ENCODE measurements at regions not wholly inside any gene's neighbourhood (a gene's known extent, or its start where the extent isn't known, plus 50 kb on each side); places are given as distances from the start of the nearest gene placed in this dataset.
A peak's percentile ranks its signal among the peaks of the same experiment; 100 is the strongest.
"Not testable (repeated sequence)": the region's sequence is repeated elsewhere in the genome, so short reads cannot be mapped to it uniquely, and the experiment has no call there.

DNA sequence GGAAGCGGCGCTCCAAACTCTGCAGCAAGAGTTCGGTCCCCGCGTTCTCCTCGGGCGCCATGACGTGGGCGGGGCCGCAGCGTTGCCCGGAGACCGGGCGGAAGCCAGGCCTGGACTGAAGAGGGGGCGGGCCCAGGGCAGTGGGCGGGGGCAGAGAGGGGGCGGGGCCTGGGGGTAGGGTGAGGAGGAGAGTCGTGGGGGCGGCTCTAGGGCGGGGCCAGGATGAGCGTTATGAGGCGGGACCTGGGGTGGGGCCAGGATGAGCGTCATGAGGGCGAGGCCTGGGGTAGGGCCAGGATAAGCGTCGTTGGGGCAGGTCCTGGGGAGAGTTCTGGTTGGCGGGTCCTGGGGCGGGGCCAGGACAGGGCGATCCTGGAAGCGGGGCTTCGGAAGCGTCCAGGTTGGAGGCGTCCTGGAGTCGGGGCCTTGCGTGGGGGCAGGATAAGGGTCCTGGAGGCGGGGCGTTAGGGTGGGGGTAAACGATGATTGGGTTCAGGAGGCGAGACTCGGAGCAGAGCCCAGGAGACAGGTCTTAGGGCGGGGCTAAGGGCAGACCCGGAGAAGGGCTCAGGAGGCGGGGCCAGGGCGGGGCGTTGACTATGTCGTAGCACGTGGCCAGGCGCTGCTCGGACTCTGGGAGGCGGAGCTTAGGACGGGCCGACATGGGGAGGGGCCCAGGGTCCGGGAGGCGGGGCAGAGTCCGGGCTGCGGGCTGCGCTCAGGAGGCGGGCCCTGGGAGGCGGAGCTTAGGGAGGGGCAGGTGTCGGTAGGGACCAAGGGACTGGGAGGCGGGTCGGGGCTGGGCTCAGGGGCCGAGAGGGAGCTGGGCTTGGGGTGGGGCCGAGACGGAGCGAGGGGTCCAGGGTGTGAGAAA, 131.1 kb upstream of the ALDH3B2 start:
- DNase-seq (ENCODE audit: low spot score): peak; percentile 96

DNA sequence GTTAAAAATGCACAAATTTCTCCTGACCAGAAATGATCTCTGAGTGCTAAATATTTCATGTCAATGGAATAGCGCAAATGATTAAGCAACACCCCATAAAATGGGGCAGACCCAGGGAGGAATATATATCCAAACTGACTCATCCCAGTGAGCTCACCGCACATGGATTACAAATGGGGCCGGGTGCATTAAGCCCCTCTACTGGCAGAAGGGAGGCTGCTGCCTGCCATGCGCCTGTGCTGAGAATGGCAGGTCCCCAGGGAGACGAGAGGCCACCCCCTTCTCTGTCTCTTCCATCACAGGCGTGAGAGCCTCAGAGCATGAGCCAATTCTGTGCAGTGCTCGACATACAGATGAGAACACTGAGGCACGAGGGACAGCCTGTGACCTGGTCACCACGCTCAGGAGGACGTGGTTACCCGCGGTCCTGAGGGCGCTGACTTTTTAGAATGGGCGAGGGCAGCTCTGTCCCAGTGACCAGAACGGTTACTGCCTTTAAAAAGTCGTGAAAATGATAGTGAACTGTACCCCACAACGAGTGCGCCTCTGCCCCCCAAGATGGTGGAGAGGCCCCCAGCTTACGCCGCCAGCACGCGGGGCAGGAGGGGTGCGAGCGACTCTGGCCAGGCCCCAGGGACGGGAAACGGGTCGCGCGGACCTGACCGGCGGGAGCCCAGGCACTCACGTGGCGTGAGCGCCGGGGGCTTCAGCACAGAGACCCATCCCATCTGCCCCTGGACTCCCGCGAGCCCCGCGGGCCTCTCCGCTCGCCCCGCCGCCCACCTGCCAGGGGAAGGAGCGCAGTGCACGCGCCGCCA, 130.2 kb upstream of the ALDH3B2 start:
- DNase-seq (ENCODE audit: low spot score): not testable (repeated sequence)

DNA sequence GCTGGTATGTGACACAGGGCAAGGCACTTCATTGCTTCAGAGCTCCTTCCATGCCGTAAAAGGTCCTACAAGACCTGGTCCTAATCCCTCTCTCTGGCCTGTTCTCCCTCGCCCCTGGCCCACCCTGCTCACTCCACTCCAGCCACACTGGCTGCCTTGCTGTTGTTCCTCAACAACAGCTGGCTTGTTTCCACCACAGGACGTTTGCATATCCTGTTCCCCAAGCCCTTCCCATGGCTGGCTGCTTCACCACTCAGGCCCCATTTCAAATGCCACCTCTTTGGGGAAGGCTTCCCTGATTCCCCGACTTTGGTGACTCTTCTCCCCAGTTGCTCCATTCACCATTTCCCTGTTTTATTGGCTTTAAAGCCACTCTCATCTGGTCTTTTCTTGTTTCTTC, 129.1 kb upstream of the ALDH3B2 start:
- not testable (repeated sequence) for DNase-seq (ENCODE audit: low spot score)

DNA sequence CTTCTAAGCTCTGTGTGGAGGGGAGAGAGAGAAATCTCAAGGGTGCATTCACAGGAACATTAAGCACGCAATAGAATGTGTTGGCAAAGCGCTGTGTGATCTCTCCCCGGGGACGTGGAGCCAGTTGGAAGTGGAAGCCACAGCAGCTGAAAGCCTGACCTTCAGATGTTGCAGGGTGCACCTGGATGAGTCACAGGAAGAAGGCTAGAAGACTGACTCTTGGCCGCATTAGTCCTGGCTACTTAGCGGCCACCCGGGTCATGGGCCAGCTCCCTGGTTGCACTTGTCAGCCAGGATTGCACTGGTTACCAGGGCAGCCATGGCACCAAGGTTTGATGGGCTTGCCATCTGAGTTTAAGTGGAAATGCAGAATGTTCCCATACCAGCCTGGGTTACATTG, 128.6 kb upstream of the ALDH3B2 start:
- not testable (repeated sequence) for DNase-seq (ENCODE audit: low spot score)

DNA sequence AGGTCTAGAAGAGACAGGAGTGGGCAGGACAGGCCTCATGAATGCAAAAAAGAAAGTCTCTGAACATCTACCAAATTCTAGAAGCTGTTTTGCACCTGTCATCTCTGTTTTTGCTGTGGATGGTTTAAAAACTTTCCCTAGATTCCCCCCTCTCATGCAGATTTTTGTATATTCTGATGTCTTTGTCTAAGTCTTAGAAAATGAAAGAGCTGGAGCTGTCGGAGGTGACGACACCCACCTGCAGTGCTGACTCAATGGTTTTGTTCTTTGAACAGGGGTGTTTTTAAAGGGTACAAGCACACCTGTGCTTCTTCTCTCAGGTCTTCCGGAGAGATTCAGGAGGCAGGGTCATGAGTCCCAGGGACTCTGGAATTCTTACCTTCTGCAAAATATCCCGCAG, 128.2 kb upstream of the ALDH3B2 start:
- DNase-seq (ENCODE audit: low spot score): not testable (repeated sequence)

DNA sequence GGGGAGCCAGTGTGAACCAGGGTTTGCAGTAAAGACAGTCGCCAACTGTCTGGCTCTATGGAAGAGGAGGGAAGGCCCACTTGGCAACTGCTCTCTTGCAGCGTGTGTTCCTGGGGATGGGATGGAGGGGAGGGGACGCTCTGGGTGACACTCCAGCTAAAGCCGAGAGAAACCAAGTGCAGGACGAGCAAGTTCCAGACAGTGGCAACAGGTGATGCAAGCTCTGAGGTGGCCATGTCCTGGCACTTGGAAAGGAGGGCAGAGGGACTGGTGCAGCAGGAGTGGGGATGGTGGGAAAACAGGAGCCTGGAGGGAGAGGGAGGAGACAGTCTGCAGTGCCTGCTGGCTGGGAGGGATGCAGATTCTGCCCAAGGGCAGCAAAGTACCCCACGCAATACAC, 127.0 kb upstream of the ALDH3B2 start:
- DNase-seq (ENCODE audit: low spot score): not testable (repeated sequence)

DNA sequence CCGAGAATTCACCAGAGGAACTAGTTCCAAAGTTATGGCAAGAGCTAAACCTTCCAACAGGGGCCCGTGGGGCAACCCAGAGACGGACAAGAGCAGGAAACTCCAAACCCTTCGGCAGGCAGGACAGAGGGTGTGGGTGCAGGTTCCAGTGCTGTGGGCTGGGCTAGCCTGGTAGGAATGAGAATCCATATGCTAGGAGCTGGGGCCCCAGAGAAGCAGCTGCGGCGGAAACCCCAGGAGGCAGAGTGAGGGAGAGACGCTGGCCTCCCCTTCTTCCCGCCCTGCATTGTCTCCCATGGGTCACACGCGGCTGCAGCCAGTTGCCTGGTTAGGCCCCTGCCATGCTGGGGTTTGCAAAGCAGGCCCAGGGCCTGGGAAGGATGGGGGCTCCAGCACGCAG, 126.2 kb upstream of the ALDH3B2 start:
- not testable (repeated sequence) for DNase-seq (ENCODE audit: low spot score)

DNA sequence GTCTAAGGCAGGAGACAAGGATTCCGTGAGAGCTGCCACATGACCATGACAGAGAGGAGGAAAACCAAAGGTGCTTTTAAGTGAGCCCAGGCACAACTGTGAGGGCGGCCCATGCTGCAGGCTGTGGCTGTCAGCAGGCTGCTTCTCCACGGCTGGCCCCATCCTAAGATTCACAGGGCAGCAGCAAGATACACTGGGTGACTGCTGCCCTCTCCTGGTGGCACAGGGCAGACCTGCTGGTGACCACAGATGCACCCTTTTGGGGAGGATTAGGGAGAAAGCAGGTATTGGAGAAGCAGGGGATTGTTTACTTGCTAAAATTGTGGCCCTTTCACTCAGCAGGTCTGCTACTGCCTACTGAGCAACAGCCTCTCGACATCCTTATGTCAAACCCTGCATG, 125.4 kb upstream of the ALDH3B2 start:
- DNase-seq (ENCODE audit: low spot score): not testable (repeated sequence)

DNA sequence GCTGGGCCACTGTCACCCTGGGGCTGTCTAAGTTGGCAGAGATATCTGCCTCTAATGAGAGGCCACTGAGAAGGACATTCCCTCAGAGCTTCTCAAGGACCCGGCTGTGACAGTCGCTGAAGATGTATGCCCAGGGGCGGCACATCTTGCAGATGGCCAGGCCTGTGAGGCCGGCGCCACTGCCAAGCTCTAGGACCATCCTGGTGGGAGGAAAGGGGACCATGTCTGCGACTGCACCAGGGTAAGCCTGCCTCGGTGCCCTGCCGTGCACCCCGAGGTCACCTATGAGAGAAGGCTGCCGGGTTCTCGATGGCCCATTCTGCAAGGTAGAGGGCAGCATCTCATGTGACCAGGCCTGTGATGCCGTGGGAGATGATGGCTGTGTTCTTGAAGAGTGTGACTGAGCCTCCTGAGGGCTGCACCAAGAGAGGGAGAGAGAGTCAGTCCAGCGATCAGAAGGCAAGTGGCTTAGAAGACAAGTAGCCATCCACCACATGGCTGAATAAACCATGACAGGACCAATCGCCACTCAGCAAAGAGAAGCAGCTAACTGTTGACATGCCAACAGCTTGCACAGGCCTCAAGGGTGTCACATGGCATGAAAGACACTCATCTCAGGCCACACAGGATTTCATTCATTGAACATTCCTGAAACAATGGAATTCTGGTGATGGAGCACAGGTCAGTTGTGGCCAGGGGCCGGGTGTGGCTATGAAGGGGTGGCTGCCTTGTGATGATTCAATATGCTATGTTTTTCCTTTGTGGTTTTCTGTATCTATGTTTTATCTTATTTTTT, 123.5 kb upstream of the ALDH3B2 start:
- not testable (repeated sequence) for DNase-seq (ENCODE audit: low spot score)

DNA sequence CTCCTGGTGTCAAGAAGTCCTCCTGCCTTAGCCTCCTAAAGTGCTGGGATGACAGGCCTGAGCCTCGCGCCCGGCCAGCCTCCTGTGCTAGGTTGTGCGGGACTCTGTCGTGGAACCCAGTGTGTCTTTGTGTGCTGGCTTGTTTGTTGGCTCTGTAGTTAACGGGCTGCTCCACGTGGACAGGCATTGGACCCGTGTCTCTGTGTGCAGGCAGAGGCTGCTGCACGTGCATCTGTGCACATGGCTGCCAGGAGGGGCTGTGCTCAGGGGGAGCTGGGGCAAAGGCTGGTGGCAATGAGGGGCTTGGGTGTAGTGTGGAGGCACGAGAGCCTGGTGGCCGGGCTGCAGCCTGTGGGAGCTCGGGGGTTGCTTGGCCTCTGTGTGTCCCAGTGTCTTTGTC, 121.3 kb upstream of the ALDH3B2 start:
- no peak for DNase-seq (ENCODE audit: low spot score)

DNA sequence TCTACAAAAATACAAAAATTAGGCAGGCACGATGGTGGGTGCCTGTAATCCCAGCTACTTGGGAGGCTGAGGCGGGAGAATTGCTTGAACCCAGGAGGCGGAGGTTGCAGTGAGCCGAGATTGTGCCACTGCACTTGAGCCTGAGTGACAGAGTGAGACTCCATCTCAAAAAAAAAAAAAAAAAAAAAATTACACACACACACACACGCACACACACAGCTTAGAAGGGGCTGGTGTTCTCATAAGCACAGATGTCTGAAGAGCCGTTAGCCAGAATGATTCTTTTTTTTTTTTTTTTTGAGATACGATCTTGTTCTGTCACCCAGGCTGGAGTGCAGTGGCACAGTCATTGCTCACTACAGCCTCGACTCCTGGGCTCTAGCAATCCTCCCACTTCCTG, 119.3 kb upstream of the ALDH3B2 start:
- DNase-seq (ENCODE audit: low spot score): not testable (repeated sequence)

DNA sequence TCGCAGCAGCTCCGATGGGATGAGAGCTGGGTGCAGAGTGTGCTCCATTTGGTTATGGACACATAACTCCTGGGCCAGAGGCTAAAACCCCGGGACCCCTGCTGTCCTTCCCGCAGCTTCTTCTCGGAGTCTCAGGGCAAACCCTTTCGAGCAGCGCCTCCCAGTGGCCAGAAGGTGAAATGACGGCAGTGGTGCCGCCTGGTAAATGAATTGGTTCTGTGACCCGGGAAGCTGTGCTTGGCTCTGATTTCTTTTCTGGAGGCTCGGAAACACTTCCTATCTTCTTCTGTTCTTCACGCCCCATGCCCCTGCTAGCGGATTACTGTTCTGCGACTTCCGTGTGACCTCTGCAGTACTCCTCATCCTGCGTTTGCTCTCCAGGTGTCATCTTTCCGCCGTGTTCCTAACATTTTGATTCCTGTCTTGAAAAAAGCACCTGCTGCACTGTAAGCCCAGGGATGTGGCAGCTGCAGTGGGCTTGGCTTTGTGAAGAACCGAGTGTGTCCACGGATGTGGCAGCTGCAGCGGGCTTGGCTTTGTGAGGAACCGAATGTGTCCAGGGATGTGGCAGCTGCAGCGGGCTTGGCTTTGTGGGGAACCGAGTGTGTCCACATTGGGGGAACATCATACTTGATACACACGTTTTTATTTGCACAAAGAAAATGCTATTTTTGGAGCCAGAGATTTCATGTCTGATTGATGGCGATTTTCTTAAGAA, 118.0 kb upstream of the ALDH3B2 start:
- peak; percentile 23 for DNase-seq (ENCODE audit: low spot score)

DNA sequence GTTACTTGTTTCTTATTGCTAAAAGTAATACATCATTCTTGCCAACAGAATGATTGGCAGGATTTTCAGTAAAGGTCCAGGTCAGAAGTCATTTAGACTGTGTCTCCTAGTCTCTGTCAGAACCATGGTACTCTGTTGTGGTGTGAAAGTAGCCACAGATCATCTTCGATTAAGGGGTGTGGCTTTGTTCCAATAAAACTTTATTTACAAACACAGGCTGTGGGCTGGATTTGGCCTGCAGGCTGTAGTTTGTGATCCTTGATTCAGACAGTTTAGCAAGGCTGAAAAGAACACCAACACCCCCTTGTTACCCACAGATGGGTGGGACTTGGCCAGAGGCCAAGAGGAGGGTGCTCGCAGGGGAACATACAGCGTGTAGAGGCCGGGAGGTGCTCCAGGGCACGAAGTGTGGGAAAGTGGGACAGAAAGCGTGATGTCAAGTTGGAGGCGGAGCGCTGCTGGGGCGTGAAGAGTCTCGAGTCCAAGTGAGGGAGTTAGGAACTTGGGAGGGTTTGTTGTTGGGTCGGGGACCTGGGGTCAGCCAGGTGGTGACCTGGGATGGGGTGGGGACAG, 117.3 kb upstream of the ALDH3B2 start:
- not testable (repeated sequence) for DNase-seq (ENCODE audit: low spot score)

DNA sequence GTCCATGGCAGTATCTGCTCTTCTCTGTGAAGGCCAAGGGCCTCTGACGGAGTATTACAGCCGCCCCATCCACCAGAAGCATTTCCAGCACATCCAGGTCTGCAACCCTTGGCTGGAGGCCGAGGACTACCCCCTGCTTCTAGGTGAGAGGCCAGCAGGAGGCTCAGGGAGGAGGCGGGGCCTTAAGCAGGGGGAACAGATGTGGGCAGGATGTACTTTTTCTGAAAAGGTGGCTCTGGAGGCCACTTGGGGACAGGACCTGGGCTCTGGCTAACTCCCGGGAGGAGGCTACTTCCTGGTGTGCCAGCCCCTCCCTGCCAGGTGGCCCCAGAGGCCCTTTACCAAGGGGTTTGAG, 113.9 kb upstream of the ALDH3B2 start:
- not testable (repeated sequence) for DNase-seq (ENCODE audit: low spot score)

DNA sequence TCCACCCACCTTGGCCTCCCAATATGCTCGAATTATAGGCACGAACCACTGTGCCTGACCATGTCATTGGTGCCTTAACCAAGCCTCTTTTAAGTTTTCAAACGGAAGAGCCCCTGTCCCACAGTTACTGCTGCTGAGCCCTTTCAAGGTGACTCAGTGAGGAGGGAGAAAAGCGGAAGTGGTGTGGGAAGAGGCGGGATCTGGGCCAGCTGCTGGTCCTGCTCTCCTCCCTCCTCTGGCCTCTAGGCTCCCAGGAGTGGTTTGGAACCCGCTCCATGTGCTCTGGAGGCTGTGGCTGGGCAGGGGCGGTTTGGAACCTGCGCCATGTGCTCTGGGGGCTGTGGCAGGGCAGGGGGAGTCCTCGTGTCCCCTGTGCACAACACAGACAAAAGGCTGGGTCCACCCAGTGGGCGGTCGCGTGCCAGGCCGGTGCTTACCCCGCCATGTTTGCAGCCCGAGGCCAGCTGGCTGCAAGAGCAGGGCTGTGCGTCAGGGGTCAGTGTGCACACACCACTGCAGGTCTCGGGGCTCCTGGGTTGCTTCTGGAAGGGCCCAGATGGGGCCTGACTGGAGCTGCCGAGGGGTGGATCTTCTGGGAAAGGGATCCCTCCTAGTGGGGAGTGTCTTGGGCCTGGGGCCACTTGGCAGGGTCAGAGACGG, 113.4 kb upstream of the ALDH3B2 start:
- not testable (repeated sequence) for DNase-seq (ENCODE audit: low spot score)

DNA sequence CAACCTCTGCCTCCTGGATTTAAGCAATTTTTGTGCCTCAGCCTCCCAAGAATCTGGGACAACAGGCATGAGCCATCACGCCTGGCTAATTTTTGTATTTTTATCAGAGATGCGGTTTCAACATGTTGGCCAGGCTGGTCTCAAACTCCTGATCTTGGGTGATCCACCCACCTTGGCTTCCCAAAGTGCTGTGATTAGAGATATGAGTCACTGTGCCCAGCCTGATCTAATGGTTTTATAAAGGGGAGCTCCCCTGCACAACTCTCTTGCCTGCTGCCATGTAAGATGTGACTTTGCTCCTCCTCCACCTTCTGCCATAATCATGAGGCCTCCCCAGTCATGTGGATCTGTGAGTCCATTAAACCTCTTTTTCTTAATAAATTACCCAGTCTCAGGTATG, 107.5 kb upstream of the ALDH3B2 start:
- DNase-seq (ENCODE audit: low spot score): not testable (repeated sequence)

DNA sequence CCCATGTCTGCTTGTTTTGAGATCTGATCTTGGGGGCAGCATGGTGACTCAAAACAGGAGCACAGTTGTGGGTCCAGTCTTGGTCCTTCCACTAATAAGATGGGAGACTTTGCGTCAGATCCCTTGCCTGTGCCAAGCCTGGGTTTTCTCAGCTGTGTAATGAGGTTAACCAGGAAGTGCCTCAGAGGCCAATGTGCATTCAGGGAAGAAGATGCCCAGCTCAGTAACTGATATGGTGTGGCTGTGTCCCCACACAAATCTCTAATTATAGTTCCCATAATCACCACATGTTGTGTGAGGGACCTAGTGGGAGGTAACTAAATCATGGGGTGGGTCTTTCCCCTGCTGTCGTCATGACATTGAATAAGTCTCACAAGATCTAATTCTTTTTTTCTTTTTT, 107.1 kb upstream of the ALDH3B2 start:
- not testable (repeated sequence) for DNase-seq (ENCODE audit: low spot score)

DNA sequence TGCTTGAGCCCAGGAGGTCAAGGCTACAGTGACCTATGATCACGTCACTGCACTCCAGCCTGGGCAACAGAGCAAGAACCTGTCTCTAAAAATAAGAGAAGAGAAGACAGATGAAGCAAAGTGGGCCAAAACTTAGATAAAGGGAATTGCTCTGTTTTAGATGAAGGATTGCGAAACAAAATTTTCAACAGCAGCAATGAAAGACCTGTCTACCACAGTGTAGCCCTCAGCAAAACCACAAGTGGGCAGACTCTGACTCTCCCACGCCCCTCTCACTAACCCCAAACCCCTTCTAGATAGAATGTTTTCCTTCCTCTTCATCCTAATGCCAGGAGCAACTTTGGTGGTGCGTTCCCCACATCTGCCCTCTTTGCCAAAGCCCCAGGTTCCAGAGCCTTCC, 105.6 kb upstream of the ALDH3B2 start:
- DNase-seq (ENCODE audit: low spot score): no peak

DNA sequence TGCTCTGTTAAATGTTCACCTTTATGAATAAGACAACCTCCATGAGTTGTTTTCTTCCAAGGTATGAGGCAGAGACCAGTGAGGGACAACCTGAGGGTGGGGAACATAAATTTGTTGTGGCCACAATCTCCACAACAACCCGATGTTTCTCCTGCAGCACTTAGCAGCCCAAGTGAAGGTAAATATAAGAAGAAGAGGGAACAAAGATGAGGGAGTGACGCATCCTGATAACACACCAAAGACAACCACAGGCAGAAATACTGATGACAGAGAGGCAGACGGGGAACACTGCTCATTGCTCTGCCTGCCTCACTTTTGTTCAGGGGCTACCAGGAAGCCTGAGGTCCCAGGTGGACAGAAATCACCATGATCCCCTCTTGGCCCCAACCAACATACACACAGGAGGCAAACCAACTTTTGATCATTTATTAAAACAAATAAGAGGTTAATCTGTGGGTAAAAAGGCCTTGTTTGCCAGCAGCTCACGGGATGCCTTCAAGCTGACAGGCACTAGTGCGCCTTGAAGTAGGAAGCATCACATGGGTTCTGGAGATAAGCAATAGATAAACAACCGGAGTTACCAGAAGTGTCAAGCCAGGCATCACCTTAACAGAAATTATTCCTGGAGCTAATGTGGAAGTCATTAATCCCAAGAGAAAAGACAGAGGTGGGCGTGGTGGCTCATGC, 104.9 kb upstream of the ALDH3B2 start:
- not testable (repeated sequence) for DNase-seq (ENCODE audit: low spot score)

DNA sequence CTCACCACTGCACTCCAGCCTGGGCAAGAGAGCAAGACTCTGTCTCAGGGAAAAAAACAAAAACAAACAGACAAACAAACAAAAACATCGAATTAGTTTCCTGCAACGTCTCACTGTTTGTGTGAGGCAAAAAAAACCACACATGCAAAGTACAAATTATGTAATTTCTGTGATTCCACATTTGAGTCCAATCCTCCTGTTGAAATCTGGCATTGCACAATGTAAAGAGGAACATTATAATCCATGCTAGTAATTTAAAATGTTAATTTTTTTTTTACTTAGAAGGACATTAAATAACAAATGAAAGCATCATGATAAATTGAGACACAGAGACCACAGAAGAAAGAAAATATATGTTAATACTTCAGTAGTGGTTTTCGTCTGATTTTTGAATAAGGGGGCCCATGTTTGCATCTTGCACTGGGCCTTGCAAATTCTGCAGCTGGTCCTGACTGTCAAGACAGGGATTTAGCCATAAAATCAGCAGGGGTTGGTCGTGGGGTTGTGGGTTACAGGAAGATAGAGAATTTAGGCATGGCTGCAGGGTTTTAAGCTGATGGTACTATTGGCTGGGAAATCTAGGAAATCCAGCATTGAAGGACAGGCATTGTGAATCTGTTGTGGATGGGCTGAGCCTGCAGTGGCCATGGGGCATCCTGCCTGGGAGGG, 102.6 kb upstream of the ALDH3B2 start:
- DNase-seq (ENCODE audit: low spot score): no peak

Data from hematopoietic multipotent progenitor cell treated with erythropoietin and hydrocortisone succinate and interleukin-3 and kit ligand, for 17 days (in vitro differentiated cells).